ENCODE measurements at regions not wholly inside any gene's neighbourhood (a gene's known extent, or its start where the extent isn't known, plus 50 kb on each side); places are given as distances from the start of the nearest gene placed in this dataset.

GRCh38 chr6:44676826-44677433, 289.4 kb downstream of the CDC5L start:
- Histone ChIP-seq H3K27ac (no peak overlapping the region), H3K36me3 (no peaks in the 10 kb centered on the region), H3K4me1 (ENCODE audit: insufficient read depth) (no peaks in the 10 kb centered on the region), H3K9me3 (no peaks in the 10 kb centered on the region), H3K27me3 (no peaks in the 10 kb centered on the region), H3K4me3 (no peak overlapping the region)
- WGBS, 3 donors: 89 to 92% (median 90%) methylated on average over 9 of the region's 9 CpGs
- intact Hi-C loops (cut with DNase I): no loop called here
- no peak for DNase-seq
- TF ChIP-seq EP300 (IDR thresholded peaks at IDR 0.05) (no peak), POLR2A (IDR thresholded peaks at IDR 0.05) (no peak), CTCF (IDR thresholded peaks at IDR 0.05) (no peak)

DNA sequence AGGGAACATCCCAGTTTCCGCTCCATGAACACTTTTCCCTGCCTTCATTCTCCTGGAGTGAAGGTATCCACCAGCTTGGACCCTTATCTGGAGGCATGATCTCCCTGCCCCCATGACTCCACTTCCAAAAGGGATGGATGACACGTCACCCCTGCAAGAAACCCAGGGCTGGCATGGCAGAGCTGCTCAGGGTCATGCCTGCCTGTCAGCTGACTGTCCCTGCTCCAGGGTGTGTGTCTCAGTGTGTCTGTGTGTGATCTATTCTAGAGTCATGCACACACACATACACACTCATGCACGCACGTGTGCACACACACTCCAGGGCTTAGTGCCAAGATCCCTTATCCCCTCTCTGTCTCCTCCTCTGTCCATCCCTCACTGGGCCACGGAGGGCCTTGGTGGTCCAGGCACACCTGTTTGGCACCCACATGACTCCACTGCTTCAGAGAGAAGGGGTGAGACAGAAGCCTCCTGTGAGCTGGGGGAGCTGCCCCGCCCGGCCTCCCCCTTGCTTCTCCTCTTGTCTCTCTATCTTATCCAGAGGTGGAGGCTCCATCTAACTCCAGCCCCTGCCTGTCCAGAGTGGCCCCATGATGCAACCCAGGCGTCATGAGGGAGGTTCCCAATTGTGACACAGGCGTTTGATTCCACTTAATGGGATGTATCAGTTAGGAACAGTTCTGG, 290.9 kb downstream of the CDC5L start:
- intact Hi-C loops (cut with DNase I): no loop called here
- Histone ChIP-seq H3K4me3 (no peak overlapping the region), H3K27ac (no peak overlapping the region), H3K27me3 (no peaks in the 10 kb centered on the region), H3K36me3 (no peaks in the 10 kb centered on the region), H3K4me1 (ENCODE audit: insufficient read depth) (no peaks in the 10 kb centered on the region), H3K9me3 (no peaks in the 10 kb centered on the region)
- no peak for DNase-seq
- WGBS, 3 donors: 81 to 88% (median 85%) methylated on average over 9 of the region's 9 CpGs
- TF ChIP-seq POLR2A (IDR thresholded peaks at IDR 0.05) (no peak), EP300 (IDR thresholded peaks at IDR 0.05) (no peak), CTCF (IDR thresholded peaks at IDR 0.05) (no peak)

DNA sequence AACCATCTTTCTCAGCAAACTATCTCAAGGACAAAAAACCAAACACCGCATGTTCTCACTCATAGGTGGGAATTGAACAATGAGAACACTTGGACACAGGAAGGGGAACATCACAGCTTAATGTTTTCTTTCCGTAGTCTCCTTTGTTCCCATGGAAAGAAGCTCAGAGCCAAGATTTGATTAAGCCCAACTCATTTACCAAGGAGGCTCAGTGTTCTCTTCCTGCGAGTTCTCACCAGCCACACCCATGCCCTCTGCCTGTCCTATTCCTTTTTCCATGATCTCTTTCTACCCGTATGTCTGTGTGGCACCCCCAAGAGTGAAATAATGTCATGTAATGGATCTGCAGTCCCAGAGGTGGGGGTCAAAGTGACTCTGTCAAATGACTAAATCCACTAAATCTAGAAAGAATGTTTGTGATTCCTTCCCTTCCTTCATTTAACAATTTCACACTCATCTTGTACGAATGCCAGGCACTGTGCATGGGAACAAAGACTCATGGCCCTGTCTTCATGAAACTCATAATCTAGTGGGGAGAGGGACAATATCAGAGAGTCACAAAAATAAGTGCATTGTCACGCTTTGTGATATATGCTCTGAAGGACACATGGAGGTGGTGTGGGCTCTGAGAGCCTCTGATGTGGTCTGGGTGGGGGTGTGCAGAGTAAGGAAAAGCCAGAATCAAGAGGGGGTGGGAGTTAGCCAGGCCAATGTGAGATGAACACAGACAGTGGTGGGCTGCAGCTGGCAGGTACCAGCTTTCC, 292.1 kb downstream of the CDC5L start:
- DNase-seq: no peak
- H3K9me3 ChIP-seq: no peaks in the 10 kb centered on the region
- no peak overlapping the region for H3K27ac ChIP-seq
- no peaks in the 10 kb centered on the region for H3K4me1 ChIP-seq (ENCODE audit: insufficient read depth)
- H3K4me3 ChIP-seq: no peak overlapping the region
- no peaks in the 10 kb centered on the region for H3K36me3 ChIP-seq
- no peaks in the 10 kb centered on the region for H3K27me3 ChIP-seq
- no peak for TF ChIP-seq CTCF (IDR thresholded peaks at IDR 0.05)
- no peak for TF ChIP-seq POLR2A (IDR thresholded peaks at IDR 0.05)
- TF ChIP-seq EP300 (IDR thresholded peaks at IDR 0.05): no peak
- WGBS, 3 donors: 73 to 86% (median 79%) methylated on average over 6 of the region's 6 CpGs
- intact Hi-C loops (cut with DNase I): no loop called here

GRCh38 chr6:44680202-44680720, 292.8 kb downstream of the CDC5L start:
- no peaks in the 10 kb centered on the region for H3K9me3 ChIP-seq
- intact Hi-C loops (cut with DNase I): no loop called here
- H3K27ac ChIP-seq: no peak overlapping the region
- no peak overlapping the region for H3K4me3 ChIP-seq
- no peak for TF ChIP-seq CTCF (IDR thresholded peaks at IDR 0.05)
- TF ChIP-seq EP300 (IDR thresholded peaks at IDR 0.05): no peak
- TF ChIP-seq POLR2A (IDR thresholded peaks at IDR 0.05): no peak
- H3K27me3 ChIP-seq: no peaks in the 10 kb centered on the region
- WGBS, 3 donors: 90 to 95% (median 91%) methylated on average over 4 of the region's 4 CpGs
- H3K4me1 ChIP-seq (ENCODE audit: insufficient read depth): no peaks in the 10 kb centered on the region
- DNase-seq: no peak
- no peaks in the 10 kb centered on the region for H3K36me3 ChIP-seq
